Transverse colon (tissue), 4 donors: ENCODE measurements at regions not wholly inside any gene's neighbourhood (a gene's known extent, or its start where the extent isn't known, plus 50 kb on each side); places are given as distances from the start of the nearest gene placed in this dataset.

Experiments used
- EP300 ChIP-seq: sonication (generic); formaldehyde crosslinking; IDR thresholded peaks from one replicate; pipeline ENCODE4 v1.6.1; 2017; ENCODE audit warnings: antibody characterized with exemption, low read depth
- POLR2A ChIP-seq: fragments of 450-650 bp; IDR thresholded peaks from one replicate; pipeline ENCODE4 v1.6.1; 2016; ENCODE audit warnings: antibody characterized with exemption, mild to moderate bottlenecking, moderate library complexity
- POLR2AphosphoS5 ChIP-seq, 3 donors: sonication (generic); formaldehyde crosslinking; IDR thresholded peaks; one replicate each; pipeline ENCODE4 v1.6.1; 2016; ENCODE audit warnings: antibody characterized with exemption in 3 of 3
- TF ChIP-seq, protein P1 (sequence below), 5 experiments: fragments of 200-600 bp in 3 of 5; fragments of 450-650 bp in 2 of 5; sonication (generic) in 3 of 5; IDR thresholded peaks; 1 replicate in 2 of 5; 2 replicates in 3 of 5; pipeline ENCODE4 v1.5.1; 2016 to 2017; ENCODE audit warnings: antibody characterized with exemption in 5 of 5, inconsistent platforms in 3 of 5, mild to moderate bottlenecking in 2 of 5, moderate library complexity in 1 of 5

DNA sequence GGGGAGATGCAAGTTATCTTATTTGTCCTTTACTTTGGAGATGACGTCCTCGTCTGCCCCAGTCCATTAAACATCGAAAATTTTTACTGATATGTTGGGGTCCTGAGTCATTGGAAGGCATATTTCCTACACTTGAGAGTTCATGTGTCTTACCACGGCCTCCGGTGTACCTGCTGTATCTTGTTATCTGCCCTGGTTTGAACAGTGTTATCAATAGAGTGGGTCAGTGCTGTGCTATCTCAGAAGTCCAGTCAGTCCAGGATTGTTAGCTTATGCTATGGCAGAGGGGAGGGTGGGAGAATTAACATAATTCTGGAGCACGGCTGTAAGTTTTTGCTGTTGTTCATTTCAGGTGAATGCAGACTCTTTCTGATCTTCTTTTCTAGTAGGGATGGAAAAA is 102.3 kb downstream of the ADCYAP1 start:
- TF ChIP-seq, protein P1, sequence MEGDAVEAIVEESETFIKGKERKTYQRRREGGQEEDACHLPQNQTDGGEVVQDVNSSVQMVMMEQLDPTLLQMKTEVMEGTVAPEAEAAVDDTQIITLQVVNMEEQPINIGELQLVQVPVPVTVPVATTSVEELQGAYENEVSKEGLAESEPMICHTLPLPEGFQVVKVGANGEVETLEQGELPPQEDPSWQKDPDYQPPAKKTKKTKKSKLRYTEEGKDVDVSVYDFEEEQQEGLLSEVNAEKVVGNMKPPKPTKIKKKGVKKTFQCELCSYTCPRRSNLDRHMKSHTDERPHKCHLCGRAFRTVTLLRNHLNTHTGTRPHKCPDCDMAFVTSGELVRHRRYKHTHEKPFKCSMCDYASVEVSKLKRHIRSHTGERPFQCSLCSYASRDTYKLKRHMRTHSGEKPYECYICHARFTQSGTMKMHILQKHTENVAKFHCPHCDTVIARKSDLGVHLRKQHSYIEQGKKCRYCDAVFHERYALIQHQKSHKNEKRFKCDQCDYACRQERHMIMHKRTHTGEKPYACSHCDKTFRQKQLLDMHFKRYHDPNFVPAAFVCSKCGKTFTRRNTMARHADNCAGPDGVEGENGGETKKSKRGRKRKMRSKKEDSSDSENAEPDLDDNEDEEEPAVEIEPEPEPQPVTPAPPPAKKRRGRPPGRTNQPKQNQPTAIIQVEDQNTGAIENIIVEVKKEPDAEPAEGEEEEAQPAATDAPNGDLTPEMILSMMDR (IDR thresholded peaks at IDR 0.05), result no peak
- TF ChIP-seq POLR2AphosphoS5 (IDR thresholded peaks at IDR 0.05) (no peak), POLR2A (no peak), EP300 (no peak)
